ENCODE measurements at regions not wholly inside any gene's neighbourhood (a gene's known extent, or its start where the extent isn't known, plus 50 kb on each side); places are given as distances from the start of the nearest gene placed in this dataset.

DNA sequence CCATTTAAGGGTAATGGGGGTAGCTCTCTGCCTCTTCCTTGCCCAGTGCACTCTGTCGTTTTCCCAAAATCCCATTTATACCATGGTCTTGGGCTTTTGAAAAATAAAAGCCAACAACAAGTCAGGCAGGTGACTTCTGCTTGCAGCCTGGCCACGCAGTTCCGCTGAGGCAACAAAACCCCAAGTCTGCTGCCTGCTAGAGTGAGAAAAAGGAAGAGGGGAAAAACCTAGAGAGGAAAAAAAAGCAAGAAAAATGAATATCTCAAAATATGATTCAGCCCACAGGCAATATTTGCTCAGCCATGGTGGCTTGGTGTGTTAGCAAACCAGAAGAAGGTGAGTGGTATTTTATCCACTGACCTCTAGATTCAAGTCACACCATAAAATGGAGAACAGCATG lies 148.2 kb upstream of the FSTL4 start:
- TF ChIP-seq, protein P1, sequence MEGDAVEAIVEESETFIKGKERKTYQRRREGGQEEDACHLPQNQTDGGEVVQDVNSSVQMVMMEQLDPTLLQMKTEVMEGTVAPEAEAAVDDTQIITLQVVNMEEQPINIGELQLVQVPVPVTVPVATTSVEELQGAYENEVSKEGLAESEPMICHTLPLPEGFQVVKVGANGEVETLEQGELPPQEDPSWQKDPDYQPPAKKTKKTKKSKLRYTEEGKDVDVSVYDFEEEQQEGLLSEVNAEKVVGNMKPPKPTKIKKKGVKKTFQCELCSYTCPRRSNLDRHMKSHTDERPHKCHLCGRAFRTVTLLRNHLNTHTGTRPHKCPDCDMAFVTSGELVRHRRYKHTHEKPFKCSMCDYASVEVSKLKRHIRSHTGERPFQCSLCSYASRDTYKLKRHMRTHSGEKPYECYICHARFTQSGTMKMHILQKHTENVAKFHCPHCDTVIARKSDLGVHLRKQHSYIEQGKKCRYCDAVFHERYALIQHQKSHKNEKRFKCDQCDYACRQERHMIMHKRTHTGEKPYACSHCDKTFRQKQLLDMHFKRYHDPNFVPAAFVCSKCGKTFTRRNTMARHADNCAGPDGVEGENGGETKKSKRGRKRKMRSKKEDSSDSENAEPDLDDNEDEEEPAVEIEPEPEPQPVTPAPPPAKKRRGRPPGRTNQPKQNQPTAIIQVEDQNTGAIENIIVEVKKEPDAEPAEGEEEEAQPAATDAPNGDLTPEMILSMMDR (conservative IDR thresholded peaks at IDR 0.05): no peak
- TF ChIP-seq ZFX (IDR thresholded peaks at IDR 0.05): no peak
